RWPE2 (cell line): ENCODE measurements at regions not wholly inside any gene's neighbourhood (a gene's known extent, or its start where the extent isn't known, plus 50 kb on each side); places are given as distances from the start of the nearest gene placed in this dataset.

Experiments
- ATAC-seq: fragments of 200-7000 bp; cut with Tn5 transposase; 3 replicates; pipeline ENCODE4 v1.9.1; 2021; ENCODE audit warnings: low read depth
- DNase-seq: peaks from one replicate; pipeline ENCODE4 v3.0.0-alpha.2; 2020; ENCODE audit warnings: low spot score
- H3K27ac ChIP-seq: fragments of 450-650 bp; 2 replicates; pipeline ENCODE4 v1.5.1; 2017; ENCODE audit warnings: mild to moderate bottlenecking; ENCODE audit not compliant: poor library complexity, severe bottlenecking
- H3K27me3 ChIP-seq: fragments of 250-450 bp; sonication (Bioruptor Pico); 2 replicates; pipeline ENCODE4 v1.5.1; 2021; ENCODE audit warnings: mild to moderate bottlenecking, moderate library complexity; ENCODE audit not compliant: insufficient read depth, poor library complexity, severe bottlenecking
- H3K36me3 ChIP-seq: fragments of 250-450 bp; sonication (Bioruptor Pico); 2 replicates; pipeline ENCODE4 v1.5.1; 2020; ENCODE audit warnings: low read depth, mild to moderate bottlenecking, moderate library complexity
- H3K4me1 ChIP-seq: fragments of 250-450 bp; sonication (Bioruptor Pico); 2 replicates; pipeline ENCODE4 v1.5.1; 2021; ENCODE audit warnings: mild to moderate bottlenecking, moderate library complexity; ENCODE audit not compliant: insufficient read depth, poor library complexity, severe bottlenecking
- H3K4me3 ChIP-seq: fragments of 250-450 bp; sonication (Bioruptor Pico); 2 replicates; pipeline ENCODE4 v1.5.1; 2021; ENCODE audit warnings: mild to moderate bottlenecking, moderate library complexity; ENCODE audit not compliant: severe bottlenecking
- H3K9me3 ChIP-seq: fragments of 250-450 bp; sonication (Bioruptor Pico); 2 replicates; pipeline ENCODE4 v1.5.1; 2021; ENCODE audit warnings: mild to moderate bottlenecking, moderate library complexity; ENCODE audit not compliant: severe bottlenecking
- TF ChIP-seq, protein P1 (sequence below): fragments of 450-650 bp; IDR thresholded peaks from one replicate; pipeline ENCODE4 v1.5.1; 2017; ENCODE audit warnings: mild to moderate bottlenecking, moderate library complexity; ENCODE audit not compliant: poor library complexity, severe bottlenecking

- TF ChIP-seq, protein P1, sequence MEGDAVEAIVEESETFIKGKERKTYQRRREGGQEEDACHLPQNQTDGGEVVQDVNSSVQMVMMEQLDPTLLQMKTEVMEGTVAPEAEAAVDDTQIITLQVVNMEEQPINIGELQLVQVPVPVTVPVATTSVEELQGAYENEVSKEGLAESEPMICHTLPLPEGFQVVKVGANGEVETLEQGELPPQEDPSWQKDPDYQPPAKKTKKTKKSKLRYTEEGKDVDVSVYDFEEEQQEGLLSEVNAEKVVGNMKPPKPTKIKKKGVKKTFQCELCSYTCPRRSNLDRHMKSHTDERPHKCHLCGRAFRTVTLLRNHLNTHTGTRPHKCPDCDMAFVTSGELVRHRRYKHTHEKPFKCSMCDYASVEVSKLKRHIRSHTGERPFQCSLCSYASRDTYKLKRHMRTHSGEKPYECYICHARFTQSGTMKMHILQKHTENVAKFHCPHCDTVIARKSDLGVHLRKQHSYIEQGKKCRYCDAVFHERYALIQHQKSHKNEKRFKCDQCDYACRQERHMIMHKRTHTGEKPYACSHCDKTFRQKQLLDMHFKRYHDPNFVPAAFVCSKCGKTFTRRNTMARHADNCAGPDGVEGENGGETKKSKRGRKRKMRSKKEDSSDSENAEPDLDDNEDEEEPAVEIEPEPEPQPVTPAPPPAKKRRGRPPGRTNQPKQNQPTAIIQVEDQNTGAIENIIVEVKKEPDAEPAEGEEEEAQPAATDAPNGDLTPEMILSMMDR, result no peak
- H3K27me3 ChIP-seq, result no peaks in the 10 kb centered on the region
- no peaks in the 10 kb centered on the region for H3K9me3 ChIP-seq
- H3K4me1 ChIP-seq, result peaks cover 12% of the 10 kb centered on the region
- no peak overlapping the region for H3K4me3 ChIP-seq
- no peaks in the 10 kb centered on the region for H3K36me3 ChIP-seq
- DNase-seq, result no peak
- ATAC-seq, result no peak
- no peak overlapping the region for H3K27ac ChIP-seq
These were observed 476.8 kb downstream of the CETN3 start for GRCh38 chr5:89932771-89933181.

DNA sequence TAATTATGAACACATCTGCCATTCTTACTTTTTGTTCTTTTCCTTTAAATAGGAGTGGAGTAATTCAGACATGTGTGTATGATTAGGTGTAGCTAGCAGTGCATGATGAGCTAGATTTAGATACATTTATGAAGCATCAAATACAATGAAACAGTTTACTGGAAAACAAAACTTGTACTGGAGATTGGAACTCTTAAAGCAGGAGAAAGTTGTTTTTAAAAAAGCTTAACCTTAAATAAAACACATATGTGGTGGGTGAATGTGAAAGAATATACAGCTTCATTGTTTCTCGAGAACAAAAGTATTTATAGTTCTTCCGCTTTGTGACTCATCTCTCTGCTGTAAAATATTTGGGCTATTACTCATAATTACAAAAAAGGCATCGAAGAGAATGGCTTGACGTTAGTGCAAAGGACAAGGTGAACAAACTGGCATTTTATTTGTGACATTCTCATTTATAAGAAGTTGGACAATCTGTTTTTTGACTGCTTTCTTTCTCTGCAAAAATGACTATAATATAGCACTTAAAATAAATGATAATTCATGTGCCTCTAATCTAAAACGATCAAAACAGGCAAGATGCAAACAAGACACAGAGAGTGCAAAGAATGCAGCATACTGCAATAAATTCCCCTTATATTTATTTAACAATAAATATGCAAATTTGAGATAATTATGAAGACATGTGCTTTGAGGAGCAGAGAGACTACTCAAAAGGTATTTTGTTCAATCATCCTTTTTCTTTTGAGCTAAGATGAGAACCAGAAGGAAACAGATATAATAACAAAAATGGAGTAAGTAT, 478.8 kb downstream of the CETN3 start:
- DNase-seq, result no peak
- Histone ChIP-seq H3K27me3 (no peaks in the 10 kb centered on the region), H3K4me1 (peaks cover 12% of the 10 kb centered on the region), H3K27ac (peak overlapping the region; percentile 53), H3K4me3 (no peak overlapping the region), H3K36me3 (no peaks in the 10 kb centered on the region), H3K9me3 (no peaks in the 10 kb centered on the region)
- TF ChIP-seq, protein P1, result no peak
- peak; percentile 94 for ATAC-seq

GRCh38 chr5:89929834-89930233, 479.7 kb downstream of the CETN3 start:
- H3K4me3 ChIP-seq, result no peak overlapping the region
- H3K27me3 ChIP-seq, result no peaks in the 10 kb centered on the region
- peak overlapping the region; percentile 53 for H3K27ac ChIP-seq
- ATAC-seq (no peak), DNase-seq (no peak)
- TF ChIP-seq, protein P1, result no peak
- H3K9me3 ChIP-seq, result no peaks in the 10 kb centered on the region
- H3K4me1 ChIP-seq, result peaks cover 12% of the 10 kb centered on the region
- no peaks in the 10 kb centered on the region for H3K36me3 ChIP-seq

GRCh38 chr5:89929173-89929572, 480.4 kb downstream of the CETN3 start:
- H3K36me3 ChIP-seq, result no peaks in the 10 kb centered on the region
- DNase-seq, result no peak
- H3K27ac ChIP-seq, result no peak overlapping the region
- no peaks in the 10 kb centered on the region for H3K27me3 ChIP-seq
- H3K4me3 ChIP-seq, result no peak overlapping the region
- no peak for ATAC-seq
- no peaks in the 10 kb centered on the region for H3K9me3 ChIP-seq
- H3K4me1 ChIP-seq, result peaks cover 12% of the 10 kb centered on the region
- TF ChIP-seq, protein P1, result no peak

DNA sequence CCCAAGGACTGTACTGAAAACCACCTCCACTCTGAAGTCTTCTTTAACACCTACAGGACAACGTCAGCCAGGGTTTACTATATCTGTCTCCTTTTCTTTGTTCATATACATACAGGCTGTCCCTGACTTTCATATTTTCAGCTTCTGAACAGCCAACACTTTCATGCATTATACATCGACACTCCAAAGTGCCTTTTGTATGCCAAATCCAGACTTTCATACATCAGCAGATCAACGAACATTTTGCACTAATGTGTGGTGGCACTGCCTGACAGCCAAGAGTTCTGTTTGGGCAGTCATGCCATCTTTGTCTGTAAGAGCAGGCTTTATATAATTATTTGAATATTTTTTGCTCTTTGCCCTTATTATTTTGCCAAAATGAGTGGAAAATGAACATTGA, 487.4 kb downstream of the CETN3 start:
- no peaks in the 10 kb centered on the region for H3K9me3 ChIP-seq
- H3K4me1 ChIP-seq, result no peaks in the 10 kb centered on the region
- ATAC-seq (no peak), DNase-seq (no peak)
- no peaks in the 10 kb centered on the region for H3K36me3 ChIP-seq
- H3K27me3 ChIP-seq, result no peaks in the 10 kb centered on the region
- H3K4me3 ChIP-seq, result no peak overlapping the region
- H3K27ac ChIP-seq, result no peak overlapping the region
- TF ChIP-seq, protein P1, result no peak
